ENCODE measurements at regions not wholly inside any gene's neighbourhood (a gene's known extent, or its start where the extent isn't known, plus 50 kb on each side); places are given as distances from the start of the nearest gene placed in this dataset.

DNA sequence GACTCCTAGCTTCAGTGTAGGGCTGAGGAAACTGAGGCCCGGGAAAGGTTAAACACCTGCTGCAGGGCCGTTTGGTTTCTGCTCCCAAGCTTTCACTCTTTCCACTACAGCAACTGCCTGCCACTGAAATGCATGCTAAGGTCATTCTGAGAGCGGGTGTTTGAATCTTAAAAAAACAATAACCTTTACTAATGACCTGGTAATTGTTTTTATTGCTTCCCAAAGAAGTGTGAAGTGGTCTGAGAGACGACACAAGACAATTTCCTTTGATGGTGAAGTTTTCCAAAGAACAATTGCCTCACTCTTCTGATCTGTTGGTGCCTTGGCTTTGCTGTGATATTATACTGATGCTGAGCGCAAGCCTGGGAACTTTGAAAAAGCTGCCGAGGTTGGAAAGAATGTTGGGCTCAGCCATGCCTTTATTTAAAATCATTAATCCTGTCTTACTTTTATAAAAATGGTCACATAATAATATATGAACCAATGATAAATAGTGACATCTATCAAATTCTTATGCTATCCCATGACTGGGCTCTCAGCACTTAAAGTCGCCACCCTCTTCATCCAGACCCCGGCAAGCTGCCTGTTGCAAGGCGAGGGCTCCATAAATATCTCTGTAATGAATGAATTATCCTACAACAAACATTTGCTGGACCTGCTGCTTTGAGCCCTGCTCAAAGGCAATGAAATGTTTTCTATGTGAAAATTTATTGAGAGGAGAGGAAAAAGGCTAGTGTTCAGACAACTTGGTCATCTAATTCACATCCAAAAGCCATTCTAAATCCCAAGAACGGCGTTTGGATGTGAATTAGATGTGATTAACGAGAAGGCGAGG is 67.8 kb upstream of the SOD3 start:
- TF ChIP-seq, protein P1, sequence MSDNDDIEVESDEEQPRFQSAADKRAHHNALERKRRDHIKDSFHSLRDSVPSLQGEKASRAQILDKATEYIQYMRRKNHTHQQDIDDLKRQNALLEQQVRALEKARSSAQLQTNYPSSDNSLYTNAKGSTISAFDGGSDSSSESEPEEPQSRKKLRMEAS (IDR thresholded peaks at IDR 0.05; ENCODE audit: insufficient read depth, insufficient read length) = no peak
- intact Hi-C loops (cut with micrococcal nuclease) (no loop called here), dilution Hi-C loops (cut with MboI; ENCODE audit: extremely low pct_ligation_motif_present, low sequenced_read_pairs) (no loop called here)
- no peaks in the 10 kb centered on the region for H3K9me3 ChIP-seq (replicated peaks; ENCODE audit: control insufficient read depth, insufficient read depth, low read length)
- H3K27ac ChIP-seq (ENCODE audit: insufficient read depth, low read depth, low read length) = no peak overlapping the region
- POLR2A ChIA-PET = no interaction called here
- DNase-seq (ENCODE audit: low read depth, low spot score) (no peak), FAIRE-seq (no peak)
- no peaks in the 10 kb centered on the region for H3K9me1 ChIP-seq (replicated peaks; ENCODE audit: control insufficient read depth, extremely low read depth, insufficient read depth, low read length)
- H4K20me1 ChIP-seq (replicated peaks; ENCODE audit: control insufficient read depth, extremely low read depth, insufficient read depth, low read length) = no peaks in the 10 kb centered on the region
- no peaks in the 10 kb centered on the region for H3K27me3 ChIP-seq (ENCODE audit: control insufficient read depth in 2 of 2, insufficient read depth in 2 of 2, low read length in 2 of 2)
- no peaks in the 10 kb centered on the region for H3K4me1 ChIP-seq (ENCODE audit: control insufficient read depth, extremely low read depth, insufficient read depth, low read length)
- H3K4me3 ChIP-seq (replicated peaks in 1 of 3; ENCODE audit: insufficient read depth in 1 of 3, low read depth in 1 of 3, low read length in 3 of 3) = no peak overlapping the region
- BruUV-seq (replicated peaks) = no TSS peak
- no peak overlapping the region for H3K4me2 ChIP-seq (ENCODE audit: insufficient read depth, low read length)
- no peaks in the 10 kb centered on the region for H3K36me3 ChIP-seq (ENCODE audit: control insufficient read depth in 2 of 2, extremely low read depth in 1 of 2, insufficient read depth in 2 of 2, low read length in 2 of 2)
- H2AFZ ChIP-seq (ENCODE audit: low read depth, low read length) = no peak overlapping the region
- H3K79me2 ChIP-seq (ENCODE audit: control insufficient read depth, insufficient read depth, low read length) = no peaks in the 10 kb centered on the region
- no peak overlapping the region for H3K9ac ChIP-seq (replicated peaks; ENCODE audit: extremely low read depth, insufficient read depth, low read length)
- CTCF ChIA-PET = no interaction called here

- no peak overlapping the region for H2AFZ ChIP-seq (ENCODE audit: low read depth, low read length)
- CTCF ChIA-PET = no interaction called here
- no peaks in the 10 kb centered on the region for H3K27me3 ChIP-seq (ENCODE audit: control insufficient read depth in 2 of 2, insufficient read depth in 2 of 2, low read length in 2 of 2)
- no peak for DNase-seq (ENCODE audit: low read depth, low spot score)
- POLR2A ChIA-PET = no interaction called here
- no peaks in the 10 kb centered on the region for H4K20me1 ChIP-seq (replicated peaks; ENCODE audit: control insufficient read depth, extremely low read depth, insufficient read depth, low read length)
- H3K79me2 ChIP-seq (ENCODE audit: control insufficient read depth, insufficient read depth, low read length) = no peaks in the 10 kb centered on the region
- no peak overlapping the region for H3K9ac ChIP-seq (replicated peaks; ENCODE audit: extremely low read depth, insufficient read depth, low read length)
- TF ChIP-seq, protein P1 (IDR thresholded peaks at IDR 0.05; ENCODE audit: insufficient read depth, insufficient read length) = no peak
- no peak for TF ChIP-seq MYC (IDR thresholded peaks at IDR 0.05; ENCODE audit: low read depth, low read length)
- TF ChIP-seq JUN (IDR thresholded peaks at IDR 0.05; ENCODE audit: borderline replicate concordance, insufficient read depth, insufficient read length, low read depth) = no peak
- H3K4me3 ChIP-seq (replicated peaks in 1 of 3; ENCODE audit: insufficient read depth in 1 of 3, low read depth in 1 of 3, low read length in 3 of 3) = no peak overlapping the region
- no peaks in the 10 kb centered on the region for H3K36me3 ChIP-seq (ENCODE audit: control insufficient read depth in 2 of 2, extremely low read depth in 1 of 2, insufficient read depth in 2 of 2, low read length in 2 of 2)
- no TSS peak for BruUV-seq (replicated peaks)
- FAIRE-seq = no peak
- H3K9me1 ChIP-seq (replicated peaks; ENCODE audit: control insufficient read depth, extremely low read depth, insufficient read depth, low read length) = no peaks in the 10 kb centered on the region
- H3K4me2 ChIP-seq (ENCODE audit: insufficient read depth, low read length) = no peak overlapping the region
- H3K4me1 ChIP-seq (ENCODE audit: control insufficient read depth, extremely low read depth, insufficient read depth, low read length) = no peaks in the 10 kb centered on the region
- intact Hi-C loops (cut with micrococcal nuclease) = no loop called here
- no peak overlapping the region for H3K27ac ChIP-seq (ENCODE audit: insufficient read depth, low read depth, low read length)
- no peaks in the 10 kb centered on the region for H3K9me3 ChIP-seq (replicated peaks; ENCODE audit: control insufficient read depth, insufficient read depth, low read length)
- dilution Hi-C loops (cut with MboI; ENCODE audit: extremely low pct_ligation_motif_present, low sequenced_read_pairs) = no loop called here
These were observed 66.1 kb upstream of the SOD3 start for GRCh38 chr4:24729119-24729730.

All from endothelial cell of umbilical vein (primary cell).